Germinal center (tissue), 1 donor: ENCODE measurements at regions not wholly inside any gene's neighbourhood (a gene's known extent, or its start where the extent isn't known, plus 50 kb on each side); places are given as distances from the start of the nearest gene placed in this dataset.

ENCODE experiments used
- DNase-seq: peaks from one replicate; pipeline ENCODE4 v3.0.0; 2012; ENCODE audit warnings: mixed read lengths, low spot score

- no peak for DNase-seq
Measured at GRCh38 chr10:55160655-55161283, 359.7 kb upstream of the PCDH15 start.

- no peak for DNase-seq
Measured at GRCh38 chr10:55158633-55159032, 357.6 kb upstream of the PCDH15 start.

GRCh38 chr10:55146032-55146431, 345.0 kb upstream of the PCDH15 start:
- no peak for DNase-seq

- no peak for DNase-seq
Measured at GRCh38 chr10:55144001-55144400, 343.0 kb upstream of the PCDH15 start.

- no peak for DNase-seq
Measured at GRCh38 chr10:55141892-55142291, 340.9 kb upstream of the PCDH15 start.

GRCh38 chr10:55137063-55137462, 336.0 kb upstream of the PCDH15 start:
- DNase-seq = no peak

GRCh38 chr10:55104738-55105137, 303.7 kb upstream of the PCDH15 start:
- no peak for DNase-seq

GRCh38 chr10:55098452-55098851, 297.4 kb upstream of the PCDH15 start:
- no peak for DNase-seq

- no peak for DNase-seq
Measured at GRCh38 chr10:55091691-55092328, 290.8 kb upstream of the PCDH15 start.

GRCh38 chr10:55078121-55078520, 277.1 kb upstream of the PCDH15 start:
- no peak for DNase-seq

GRCh38 chr10:55065185-55065584, 264.2 kb upstream of the PCDH15 start:
- no peak for DNase-seq

GRCh38 chr10:55063811-55064210, 262.8 kb upstream of the PCDH15 start:
- no peak for DNase-seq

- no peak for DNase-seq
Measured at GRCh38 chr10:55062349-55062748, 261.3 kb upstream of the PCDH15 start.

- no peak for DNase-seq
Measured at GRCh38 chr10:55058800-55059199, 257.8 kb upstream of the PCDH15 start.

- DNase-seq = no peak
Measured at GRCh38 chr10:55051515-55051914, 250.5 kb upstream of the PCDH15 start.

GRCh38 chr10:55048830-55049498, 247.9 kb upstream of the PCDH15 start:
- DNase-seq = no peak

- no peak for DNase-seq
Measured at GRCh38 chr10:55043540-55043939, 242.5 kb upstream of the PCDH15 start.

- DNase-seq = no peak
Measured at GRCh38 chr10:55033061-55033460, 232.0 kb upstream of the PCDH15 start.

- DNase-seq = no peak
Measured at GRCh38 chr10:55024713-55025112, 223.7 kb upstream of the PCDH15 start.

GRCh38 chr10:55019439-55019838, 218.4 kb upstream of the PCDH15 start:
- DNase-seq = no peak

GRCh38 chr10:55013318-55013717, 212.3 kb upstream of the PCDH15 start:
- DNase-seq = no peak

- DNase-seq = no peak
Measured at GRCh38 chr10:55002420-55002819, 201.4 kb upstream of the PCDH15 start.

- DNase-seq = no peak
Measured at GRCh38 chr10:55001422-55001821, 200.4 kb upstream of the PCDH15 start.

GRCh38 chr10:54993148-54993547, 192.1 kb upstream of the PCDH15 start:
- DNase-seq = no peak
